ENCODE measurements at regions not wholly inside any gene's neighbourhood (a gene's known extent, or its start where the extent isn't known, plus 50 kb on each side); places are given as distances from the start of the nearest gene placed in this dataset.

DNA sequence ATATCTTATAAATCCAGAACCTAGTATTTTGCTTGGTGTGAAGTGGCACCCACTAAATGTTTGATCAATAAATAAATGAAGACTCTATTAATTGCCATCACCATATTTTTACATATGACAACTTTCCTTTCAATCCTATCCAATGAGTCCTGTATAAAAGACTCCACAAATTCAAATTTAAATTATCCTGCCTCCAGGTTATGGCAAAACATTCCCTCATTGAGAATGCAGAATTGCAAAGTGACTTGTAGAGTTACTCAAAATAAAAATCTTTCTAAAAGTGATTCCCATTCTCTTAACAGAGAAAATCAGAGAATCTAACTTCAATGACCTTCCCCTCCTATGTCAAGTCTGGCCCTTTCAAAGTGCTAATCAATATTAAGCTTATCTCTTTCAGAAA lies 236.8 kb downstream of the GRB14 start (continued):
- no peak for TF ChIP-seq ZNF341 (tag by site-specific recombination; IDR thresholded peaks at IDR 0.05; ENCODE audit: low read depth)
- no peak for TF ChIP-seq MYNN (tag by site-specific recombination; IDR thresholded peaks at IDR 0.05; ENCODE audit: borderline replicate concordance)

DNA sequence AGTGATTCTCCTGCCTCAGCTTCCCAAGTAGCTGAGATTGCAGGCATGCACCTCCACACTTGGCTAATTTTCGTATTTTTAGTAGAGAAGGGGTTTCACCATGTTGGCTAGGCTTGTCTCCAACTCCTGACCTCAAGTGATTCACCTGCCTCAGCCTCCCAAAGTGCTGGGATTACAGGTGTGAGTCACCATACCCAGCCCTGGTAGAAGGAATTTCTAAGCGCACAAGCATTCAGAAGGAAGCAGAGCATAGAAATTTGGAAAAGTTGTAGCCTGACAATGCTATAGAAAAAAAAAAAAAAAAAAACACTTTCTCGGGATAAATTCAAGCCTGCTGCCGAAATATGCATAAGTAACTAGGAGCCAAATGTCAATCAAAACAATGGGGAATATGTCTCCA lies 249.4 kb downstream of the GRB14 start:
- ChIA-PET CTCF (no interaction called here), POLR2A (no interaction called here)
- no peaks in the 10 kb centered on the region for H3K4me1 ChIP-seq (ENCODE audit: control insufficient read depth, insufficient read depth, low read length)
- H3K9me3 ChIP-seq (ENCODE audit: control insufficient read depth, insufficient read depth, low read depth, low read length) = no peaks in the 10 kb centered on the region
- H3K27ac ChIP-seq (ENCODE audit: extremely low read depth, low read depth, low read length) = no peak overlapping the region
- no peak overlapping the region for H3K4me3 ChIP-seq (ENCODE audit: low read depth, low read length)
- no peak for TF ChIP-seq KLF10 (tag by site-specific recombination; IDR thresholded peaks at IDR 0.05)
- TF ChIP-seq ZNF610 (tag by site-specific recombination; IDR thresholded peaks at IDR 0.05; ENCODE audit: borderline replicate concordance) = no peak
- TF ChIP-seq ZNF24 (tag by site-specific recombination; IDR thresholded peaks at IDR 0.05) = no peak
- no peak for TF ChIP-seq ZSCAN23 (tag by site-specific recombination; IDR thresholded peaks at IDR 0.05)
- TF ChIP-seq ZNF184 (tag by site-specific recombination; IDR thresholded peaks at IDR 0.05) = no peak
- no peak for TF ChIP-seq BCL6B (tag by site-specific recombination; IDR thresholded peaks at IDR 0.05)
- no peak for TF ChIP-seq ZNF768 (tag by site-specific recombination; IDR thresholded peaks at IDR 0.05)
- TF ChIP-seq ZNF660 (tag by site-specific recombination; IDR thresholded peaks at IDR 0.05) = no peak
- TF ChIP-seq ZNF214 (tag by site-specific recombination; IDR thresholded peaks at IDR 0.05; ENCODE audit: borderline replicate concordance) = no peak
- no peak for TF ChIP-seq ZNF785 (tag by site-specific recombination; IDR thresholded peaks at IDR 0.05)
- no peak for TF ChIP-seq ZNF416 (tag by site-specific recombination; IDR thresholded peaks at IDR 0.05)
- TF ChIP-seq, protein P1, sequence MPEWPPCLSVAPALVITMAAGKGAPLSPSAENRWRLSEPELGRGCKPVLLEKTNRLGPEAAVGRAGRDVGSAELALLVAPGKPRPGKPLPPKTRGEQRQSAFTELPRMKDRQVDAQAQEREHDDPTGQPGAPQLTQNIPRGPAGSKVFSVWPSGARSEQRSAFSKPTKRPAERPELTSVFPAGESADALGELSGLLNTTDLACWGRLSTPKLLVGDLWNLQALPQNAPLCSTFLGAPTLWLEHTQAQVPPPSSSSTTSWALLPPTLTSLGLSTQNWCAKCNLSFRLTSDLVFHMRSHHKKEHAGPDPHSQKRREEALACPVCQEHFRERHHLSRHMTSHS (tag by site-specific recombination; IDR thresholded peaks at IDR 0.05) = no peak
- TF ChIP-seq MYNN (tag by site-specific recombination; IDR thresholded peaks at IDR 0.05; ENCODE audit: borderline replicate concordance) = no peak
- TF ChIP-seq, protein P2, sequence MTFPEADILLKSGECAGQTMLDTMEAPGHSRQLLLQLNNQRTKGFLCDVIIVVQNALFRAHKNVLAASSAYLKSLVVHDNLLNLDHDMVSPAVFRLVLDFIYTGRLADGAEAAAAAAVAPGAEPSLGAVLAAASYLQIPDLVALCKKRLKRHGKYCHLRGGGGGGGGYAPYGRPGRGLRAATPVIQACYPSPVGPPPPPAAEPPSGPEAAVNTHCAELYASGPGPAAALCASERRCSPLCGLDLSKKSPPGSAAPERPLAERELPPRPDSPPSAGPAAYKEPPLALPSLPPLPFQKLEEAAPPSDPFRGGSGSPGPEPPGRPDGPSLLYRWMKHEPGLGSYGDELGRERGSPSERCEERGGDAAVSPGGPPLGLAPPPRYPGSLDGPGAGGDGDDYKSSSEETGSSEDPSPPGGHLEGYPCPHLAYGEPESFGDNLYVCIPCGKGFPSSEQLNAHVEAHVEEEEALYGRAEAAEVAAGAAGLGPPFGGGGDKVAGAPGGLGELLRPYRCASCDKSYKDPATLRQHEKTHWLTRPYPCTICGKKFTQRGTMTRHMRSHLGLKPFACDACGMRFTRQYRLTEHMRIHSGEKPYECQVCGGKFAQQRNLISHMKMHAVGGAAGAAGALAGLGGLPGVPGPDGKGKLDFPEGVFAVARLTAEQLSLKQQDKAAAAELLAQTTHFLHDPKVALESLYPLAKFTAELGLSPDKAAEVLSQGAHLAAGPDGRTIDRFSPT (tag by site-specific recombination; IDR thresholded peaks at IDR 0.05) = no peak
- no peak for TF ChIP-seq ZNF138 (tag by site-specific recombination; IDR thresholded peaks at IDR 0.05; ENCODE audit: borderline replicate concordance)
- no peak for TF ChIP-seq KLF8 (tag by site-specific recombination; IDR thresholded peaks at IDR 0.05)
- no peak for TF ChIP-seq ZNF140 (tag by site-specific recombination; IDR thresholded peaks at IDR 0.05)
- H3K36me3 ChIP-seq (ENCODE audit: control insufficient read depth in 2 of 2, insufficient read depth in 1 of 2, low read length in 2 of 2) = no peaks in the 10 kb centered on the region

- H3K9me3 ChIP-seq (ENCODE audit: control insufficient read depth, insufficient read depth, low read depth, low read length) = no peaks in the 10 kb centered on the region
- H3K4me1 ChIP-seq (ENCODE audit: control insufficient read depth, insufficient read depth, low read length) = no peaks in the 10 kb centered on the region
- ChIA-PET CTCF (no interaction called here), POLR2A (no interaction called here)
- H3K36me3 ChIP-seq (ENCODE audit: control insufficient read depth in 2 of 2, insufficient read depth in 1 of 2, low read length in 2 of 2) = no peaks in the 10 kb centered on the region
- no peak overlapping the region for H3K27ac ChIP-seq (ENCODE audit: extremely low read depth, low read depth, low read length)
- no peak for TF ChIP-seq ZNF302 (tag by site-specific recombination; IDR thresholded peaks at IDR 0.05; ENCODE audit: low read depth)
- TF ChIP-seq FEZF1 (tag by site-specific recombination; IDR thresholded peaks at IDR 0.05) = no peak
- no peak for TF ChIP-seq ZNF843 (tag by site-specific recombination; IDR thresholded peaks at IDR 0.05)
- H3K4me3 ChIP-seq (ENCODE audit: low read depth, low read length) = no peak overlapping the region
Measured at GRCh38 chr2:164369366-164369765, 251.9 kb downstream of the GRB14 start.

All from HEK293 (cell line).